HCT116 (cell line): ENCODE measurements at regions not wholly inside any gene's neighbourhood (a gene's known extent, or its start where the extent isn't known, plus 50 kb on each side); places are given as distances from the start of the nearest gene placed in this dataset.

Experiments used
- ATF3 ChIP-seq: IDR thresholded peaks from 2 replicates; pipeline ENCODE4 v1.6.1; 2012
- CBX3 ChIP-seq: IDR thresholded peaks from 2 replicates; pipeline ENCODE4 v1.6.1; 2012; ENCODE audit warnings: low read depth
- CEBPB ChIP-seq: IDR thresholded peaks from 2 replicates; pipeline ENCODE4 v1.6.1; 2012; ENCODE audit warnings: low read depth
- CTCF ChIP-seq, 3 experiments: fragments of 200-600 bp in 1 of 3; sonication (generic) in 1 of 3; IDR thresholded peaks in 2 of 3; conservative IDR thresholded peaks in 1 of 3; 2 replicates each; pipeline ENCODE4 v1.5.1; 2012 to 2017; ENCODE audit warnings: low read depth in 2 of 3, low read length in 2 of 3, antibody characterized with exemption in 1 of 3, borderline replicate concordance in 1 of 3, control low read depth in 1 of 3, mild to moderate bottlenecking in 1 of 3, mixed read lengths in 1 of 3, mixed run types in 1 of 3, moderate library complexity in 1 of 3; ENCODE audit not compliant: insufficient read depth in 1 of 3
- EZH2 ChIP-seq: fragments of 200-600 bp; sonication (generic); IDR thresholded peaks from 2 replicates; pipeline ENCODE4 v1.6.1; 2017; ENCODE audit warnings: antibody characterized with exemption, mixed run types
- MAX ChIP-seq: IDR thresholded peaks from 2 replicates; pipeline ENCODE4 v1.6.1; 2012
- POLR2A ChIP-seq: IDR thresholded peaks from 2 replicates; pipeline ENCODE4 v1.7.0; 2011; ENCODE audit warnings: borderline replicate concordance; ENCODE audit not compliant: insufficient read depth, insufficient read length; ENCODE audit errors: extremely low read depth
- ZFX ChIP-seq: fragments of 450-650 bp; IDR thresholded peaks from 2 replicates; pipeline ENCODE4 v1.6.1; 2017

- TF ChIP-seq CTCF (IDR thresholded peaks at IDR 0.05 in 2 of 3, conservative IDR thresholded peaks at IDR 0.05 in 1 of 3; ENCODE audit: borderline replicate concordance in 1 of 3, insufficient read depth in 1 of 3, low read depth in 2 of 3, low read length in 2 of 3) (no peak), CBX3 (no peak), EZH2 (no peak), POLR2A (no peak), CEBPB (no peak), MAX (no peak), ZFX (no peak), ATF3 (no peak)
These were observed 240.8 kb downstream of the PPARGC1A start for GRCh38 chr4:23648854-23649596.
